Stimulated activated CD4-positive, alpha-beta T cell treated with anti-CD3 and anti-CD28 coated beads, Interleukin-4, amount 100 ng/mL, for 1 hour (primary cell): ENCODE measurements at regions not wholly inside any gene's neighbourhood (a gene's known extent, or its start where the extent isn't known, plus 50 kb on each side); places are given as distances from the start of the nearest gene placed in this dataset.
"Not testable (repeated sequence)": the region's sequence is repeated elsewhere in the genome, so short reads cannot be mapped to it uniquely, and the experiment has no call there.

ENCODE experiments used
- DNase-seq: peaks from one replicate; pipeline ENCODE4 v3.0.0-alpha.2; 2020

DNA sequence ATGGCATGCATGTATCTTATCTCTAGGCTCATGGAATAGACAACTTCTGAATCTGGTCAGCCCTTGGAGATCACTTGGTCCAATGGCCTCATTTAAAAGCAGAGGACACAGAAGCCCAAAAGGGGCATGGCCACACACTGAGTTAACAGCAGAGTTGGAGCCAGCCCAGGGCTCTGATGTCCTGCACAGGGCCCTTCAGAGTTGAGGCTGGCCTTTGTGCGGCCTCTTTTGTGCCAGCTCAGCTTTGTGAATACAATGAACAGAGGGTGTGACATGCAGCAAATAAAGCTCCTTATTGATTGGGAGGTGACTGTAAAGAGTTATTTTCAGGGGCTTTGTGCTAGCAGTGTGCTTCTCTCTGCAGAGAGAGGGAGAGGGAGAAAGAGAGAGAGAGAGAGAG, 150.1 kb upstream of the STK32A start:
- DNase-seq: no peak

DNA sequence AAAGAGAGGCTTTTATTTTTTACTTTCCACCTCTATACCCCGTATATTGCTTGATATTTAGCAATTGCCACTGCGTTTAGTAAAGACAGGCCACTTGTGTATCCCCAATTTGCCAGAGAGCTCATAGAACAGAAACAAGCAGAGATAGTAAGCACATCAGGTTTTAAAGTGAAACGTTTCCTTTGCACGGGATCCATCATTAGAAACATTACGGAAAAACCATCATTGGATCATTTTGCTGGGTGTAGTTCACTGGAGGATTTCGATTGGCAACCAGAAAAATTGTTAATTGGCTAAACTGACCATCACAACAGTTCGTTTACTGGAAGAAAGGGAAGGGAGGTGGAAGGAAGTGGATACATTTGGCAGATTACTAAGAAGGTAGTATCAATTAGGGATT, 149.4 kb upstream of the STK32A start:
- no peak for DNase-seq

DNA sequence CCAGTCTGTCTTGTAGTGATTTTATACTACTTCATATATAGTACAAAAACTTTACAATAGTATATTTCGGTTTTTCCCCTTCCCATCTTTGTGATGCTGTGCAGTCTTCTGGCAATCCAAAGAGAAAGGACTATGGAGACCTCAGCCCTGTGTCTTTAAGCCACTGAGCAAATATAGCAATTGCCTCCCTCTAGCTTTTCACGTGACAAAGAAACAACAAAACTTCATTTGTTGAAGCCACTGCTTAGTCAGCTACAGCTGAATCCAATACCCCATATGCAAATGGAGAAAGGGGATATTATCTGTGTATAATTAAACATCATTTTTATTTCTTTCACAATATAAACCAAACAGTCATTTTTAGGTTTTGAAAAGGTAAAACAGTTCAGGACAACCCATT, 142.8 kb upstream of the STK32A start:
- no peak for DNase-seq

DNA sequence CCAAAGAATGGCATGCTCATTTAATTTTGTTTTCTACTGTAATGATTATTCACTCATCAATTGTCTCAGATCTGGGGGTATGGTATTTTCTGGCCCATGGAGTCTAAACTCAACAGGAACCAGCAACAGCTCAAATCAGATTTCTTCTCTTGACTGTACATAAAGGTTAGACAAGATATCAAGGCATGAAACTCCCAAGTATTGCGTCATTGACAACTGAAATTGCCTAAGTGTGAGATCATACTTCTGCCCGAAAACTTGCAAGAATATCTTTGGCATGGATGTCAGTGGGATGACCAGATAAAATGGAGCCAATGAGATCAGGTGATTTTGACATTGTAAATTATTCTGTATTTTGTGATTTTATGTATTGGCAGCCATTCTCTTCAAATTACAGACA, 141.7 kb upstream of the STK32A start:
- no peak for DNase-seq

DNA sequence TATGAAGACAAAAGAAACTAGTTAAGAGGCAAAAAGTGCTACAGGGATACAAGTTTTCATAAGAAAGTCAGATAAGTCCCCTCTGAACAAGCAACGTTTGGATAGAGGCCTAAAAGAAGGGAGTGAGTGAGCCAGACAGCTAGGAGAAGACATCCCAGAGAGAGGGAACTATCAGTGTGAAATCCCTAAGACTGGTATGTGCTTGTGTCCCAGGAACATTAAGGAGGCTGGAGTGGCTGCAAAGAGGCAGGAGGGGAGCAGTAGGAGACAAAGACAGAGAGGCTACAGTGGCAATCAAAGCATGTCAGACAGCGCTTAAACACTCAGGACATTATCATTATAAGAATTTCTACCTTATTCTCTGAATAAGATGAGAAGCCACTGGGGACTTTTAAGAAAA, 139.1 kb upstream of the STK32A start:
- DNase-seq: no peak

DNA sequence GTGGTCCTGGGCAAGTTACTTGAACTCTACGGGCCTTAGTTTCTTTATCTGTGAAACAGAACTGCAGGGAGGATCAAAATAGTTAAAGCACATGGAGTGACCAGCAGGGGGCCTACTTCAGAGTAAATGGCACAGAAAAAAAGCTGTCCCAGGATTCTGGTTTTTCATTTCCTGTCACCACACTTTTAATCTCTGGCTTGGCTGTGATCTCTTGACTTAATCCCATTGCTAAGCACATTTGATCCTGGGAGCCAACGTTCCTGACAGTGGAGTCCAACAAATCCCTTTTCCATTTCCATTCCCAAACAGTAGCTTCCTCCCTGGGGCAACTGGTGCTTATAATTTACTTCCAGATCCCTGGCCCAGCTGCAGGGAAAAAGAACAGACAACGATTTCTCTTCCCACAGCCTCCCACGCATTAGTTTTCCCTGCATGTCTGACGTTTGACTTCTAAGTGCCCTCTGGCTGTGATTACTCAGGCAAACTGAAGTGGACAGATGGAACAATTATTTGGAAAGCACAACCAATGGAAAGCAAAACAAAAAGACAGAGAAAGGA, 136.5 kb upstream of the STK32A start:
- DNase-seq: no peak

DNA sequence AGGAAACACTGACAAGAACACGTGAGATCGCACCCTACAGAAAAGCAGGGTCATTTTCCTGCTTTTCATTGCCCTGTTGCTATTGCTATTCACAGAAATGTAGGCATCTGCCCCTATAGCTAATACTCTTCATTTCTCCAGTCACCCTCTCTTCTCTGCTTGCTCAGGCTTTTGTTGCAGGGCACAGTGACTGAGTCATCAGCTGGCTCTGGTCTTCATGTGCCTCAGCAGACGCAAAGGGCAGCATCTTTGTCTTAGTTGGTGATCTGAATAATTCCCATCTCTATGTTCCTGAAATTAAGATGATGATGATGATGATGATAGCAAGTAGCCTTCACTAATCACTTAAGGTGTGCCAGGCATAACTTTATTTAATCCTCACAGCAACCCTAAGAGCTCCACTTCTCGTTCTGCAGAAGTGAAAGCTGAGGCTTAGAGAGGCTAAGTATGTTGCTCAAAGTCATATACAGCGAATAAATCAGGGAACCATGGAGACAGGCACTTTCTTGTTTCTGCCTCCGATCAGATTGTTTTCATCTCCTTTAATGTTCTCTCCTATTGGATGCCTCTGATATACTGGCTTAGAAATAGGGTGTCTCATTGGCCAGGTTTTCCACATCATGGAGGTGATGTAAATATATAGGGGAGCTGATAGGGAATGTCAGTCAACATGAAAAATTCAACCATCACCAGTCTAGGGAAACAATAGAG, 133.0 kb upstream of the STK32A start:
- DNase-seq: no peak

DNA sequence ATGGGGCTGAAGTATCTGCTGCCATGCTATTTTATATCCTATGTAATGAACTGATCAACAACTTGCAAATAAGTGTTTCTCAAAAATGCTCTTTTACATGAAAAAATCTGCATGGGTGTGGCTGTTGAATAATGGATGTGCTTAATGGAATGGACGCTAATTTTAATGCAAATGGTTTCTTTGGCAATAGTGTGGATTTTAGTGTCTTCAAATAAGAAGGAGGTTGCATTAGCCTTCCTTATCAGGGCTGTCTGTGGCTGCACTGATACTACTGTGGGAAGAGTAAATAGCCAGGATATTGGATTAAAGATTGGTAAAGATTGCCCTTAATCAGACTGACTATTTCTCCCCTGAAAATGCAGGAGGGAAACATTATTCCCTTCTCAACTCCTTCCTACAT, 121.9 kb upstream of the STK32A start:
- DNase-seq: no peak

DNA sequence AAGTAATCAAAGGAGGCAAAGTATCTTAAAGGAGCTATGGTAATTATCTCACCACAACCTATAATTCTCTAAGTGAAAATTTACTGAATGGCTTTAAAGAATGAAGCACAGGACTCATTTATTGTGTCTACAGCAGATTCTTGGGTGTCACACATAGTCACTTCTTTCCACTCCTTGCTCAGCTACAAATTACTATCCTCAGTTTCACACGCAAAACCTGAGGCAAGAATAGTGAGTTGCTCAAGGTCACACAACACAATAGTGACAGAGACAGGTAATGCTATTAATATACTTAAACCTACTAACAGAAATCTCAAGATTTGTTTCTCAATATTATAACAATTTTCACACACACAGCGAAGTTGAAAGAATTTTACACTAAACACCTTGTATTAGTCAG, 120.9 kb upstream of the STK32A start:
- DNase-seq: no peak

DNA sequence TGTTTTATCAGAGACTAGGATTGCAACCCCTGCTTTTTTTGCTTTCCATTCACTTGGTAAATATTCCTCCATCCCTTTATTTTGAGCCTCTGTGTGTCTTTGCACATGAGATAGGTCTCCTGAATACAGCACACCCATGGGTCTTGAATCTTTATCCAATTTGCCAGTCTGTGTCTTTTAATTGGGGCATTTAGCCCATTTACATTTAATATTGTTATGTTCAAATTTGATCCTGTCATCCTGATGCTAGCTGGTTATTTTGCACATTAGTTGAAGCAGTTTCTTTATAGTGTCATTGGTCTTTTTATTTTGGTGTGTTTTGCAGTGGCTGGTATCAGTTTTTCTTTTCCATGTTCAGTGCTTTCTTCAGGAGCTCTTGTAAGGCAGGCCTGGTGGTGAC, 95.1 kb upstream of the STK32A start:
- not testable (repeated sequence) for DNase-seq

DNA sequence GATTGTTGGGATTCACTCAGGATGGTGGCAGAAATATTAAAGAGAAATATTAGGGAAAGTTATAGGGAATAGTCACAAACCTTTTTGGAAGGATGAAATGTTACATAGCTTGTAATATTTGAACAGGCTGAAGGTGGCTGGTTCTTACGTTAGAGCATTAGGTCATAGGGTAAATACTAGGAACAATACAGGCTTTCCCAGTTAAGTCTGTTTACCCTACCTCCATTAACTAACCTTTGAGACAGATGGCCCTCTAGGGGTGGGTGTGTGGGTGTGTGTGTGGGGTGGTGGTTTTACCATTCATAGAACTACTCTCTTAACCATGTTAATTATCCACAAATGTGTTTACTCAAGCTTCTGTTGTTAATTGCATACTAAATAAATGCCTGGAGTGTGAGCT, 94.3 kb upstream of the STK32A start:
- DNase-seq: no peak

DNA sequence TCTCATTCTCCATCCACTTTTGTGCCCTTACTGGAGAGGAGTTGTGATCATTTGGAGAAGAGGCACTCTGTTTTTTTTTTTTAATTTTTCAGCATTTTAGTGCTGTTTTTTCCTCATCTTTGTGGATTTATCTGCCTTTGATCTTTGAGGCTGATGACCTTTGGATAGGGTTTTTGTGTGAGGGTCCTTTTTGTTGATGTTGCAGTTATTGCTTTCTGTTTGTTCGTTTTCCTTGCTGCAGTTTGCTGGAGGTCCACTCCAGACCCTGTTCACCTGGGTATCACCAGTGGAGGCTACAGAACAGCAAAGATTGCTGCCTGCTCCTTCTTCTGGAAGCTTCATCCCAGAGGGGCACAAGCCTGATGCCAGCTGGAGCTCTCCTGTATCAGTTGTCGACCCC, 93.2 kb upstream of the STK32A start:
- not testable (repeated sequence) for DNase-seq

DNA sequence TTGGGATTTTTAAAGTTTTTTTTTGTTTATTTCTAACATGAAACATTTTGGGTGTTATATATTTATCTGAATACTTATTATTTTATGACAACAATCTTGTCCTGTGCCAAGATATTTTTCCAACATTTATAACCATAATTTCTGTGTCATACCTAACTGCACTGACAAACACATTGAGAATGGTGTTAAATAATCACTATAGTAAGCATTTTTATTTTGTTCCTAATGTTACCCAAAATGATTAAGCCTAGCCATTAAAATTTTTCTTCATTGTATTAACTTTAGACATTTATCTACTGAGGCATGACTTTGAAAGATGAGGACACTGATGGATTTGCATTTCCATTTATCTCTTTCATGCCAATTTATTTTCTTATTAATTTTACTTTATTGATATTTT, 91.6 kb upstream of the STK32A start:
- no peak for DNase-seq

DNA sequence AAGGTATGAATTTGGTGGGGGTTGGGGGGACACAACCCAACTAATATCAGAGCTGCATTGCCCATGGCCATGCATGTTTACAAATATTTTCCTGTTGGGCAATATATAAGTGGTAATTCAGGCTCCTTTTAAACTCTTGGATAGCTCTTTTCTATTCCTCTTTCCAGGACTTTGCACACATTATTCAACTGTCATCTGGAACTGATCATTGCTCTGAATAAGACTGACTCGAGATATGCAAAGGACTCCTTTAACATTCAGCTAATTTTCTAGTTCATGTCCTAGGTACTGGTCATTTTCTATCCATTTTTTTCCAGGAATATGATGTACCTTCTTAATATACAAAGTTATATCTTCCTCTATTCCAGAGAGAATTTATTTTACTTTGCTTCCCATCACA, 89.5 kb upstream of the STK32A start:
- no peak for DNase-seq

DNA sequence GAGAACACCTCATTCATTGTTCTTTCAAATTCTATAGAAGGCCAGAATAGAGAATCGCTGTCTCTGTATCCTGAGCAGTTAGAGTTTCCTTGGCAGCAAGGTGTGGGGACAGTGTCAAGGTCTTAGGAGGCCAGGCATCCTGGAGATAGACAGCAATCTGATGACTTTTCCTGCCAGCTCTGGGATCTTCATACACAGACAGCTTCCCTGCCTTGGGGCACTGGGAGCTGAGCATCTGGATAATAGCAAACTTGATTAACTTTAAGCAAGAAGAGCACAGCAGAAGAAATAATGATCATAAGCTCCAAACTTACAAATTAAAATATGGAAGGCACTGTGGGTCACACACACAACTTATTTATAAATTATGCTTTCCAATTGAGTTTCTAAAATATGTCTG, 86.1 kb upstream of the STK32A start:
- DNase-seq: no peak

DNA sequence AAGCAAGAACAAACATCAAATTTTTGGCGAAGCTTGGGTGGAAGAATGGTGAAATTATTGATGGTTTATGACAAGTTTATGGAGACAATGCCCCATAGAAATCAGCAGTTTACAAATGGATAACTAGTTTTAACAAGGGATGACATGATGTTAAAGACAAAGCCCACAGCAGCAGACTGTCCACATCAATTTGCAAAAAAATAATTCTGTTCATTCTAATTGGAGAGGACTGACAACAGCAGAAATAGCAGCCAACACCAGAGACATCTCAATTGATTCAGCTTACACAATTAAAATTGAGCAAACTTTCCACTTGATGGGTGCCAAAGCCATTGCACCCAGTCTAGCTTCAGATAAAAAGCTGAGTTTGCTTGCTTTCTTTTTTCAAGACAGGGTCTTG, 82.7 kb upstream of the STK32A start:
- DNase-seq: no peak

DNA sequence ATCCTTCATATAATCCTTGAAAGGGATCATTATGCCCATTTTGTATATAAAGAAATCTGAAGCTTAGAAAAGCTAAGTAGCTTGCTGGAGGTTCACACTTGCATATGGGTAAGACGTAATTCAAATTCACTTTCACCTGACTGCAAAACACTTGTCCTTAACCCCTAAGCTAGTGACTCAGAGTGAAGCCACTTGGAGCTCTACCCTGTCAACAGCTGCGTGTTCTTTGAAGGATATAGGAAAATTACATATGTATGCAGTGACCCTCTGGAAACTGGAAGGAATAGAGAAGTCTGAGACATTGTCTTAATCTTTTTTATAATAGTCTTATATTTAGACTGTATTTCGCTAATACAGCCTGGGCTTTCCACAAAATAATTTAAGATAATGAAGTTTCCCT, 80.0 kb upstream of the STK32A start:
- DNase-seq: no peak

DNA sequence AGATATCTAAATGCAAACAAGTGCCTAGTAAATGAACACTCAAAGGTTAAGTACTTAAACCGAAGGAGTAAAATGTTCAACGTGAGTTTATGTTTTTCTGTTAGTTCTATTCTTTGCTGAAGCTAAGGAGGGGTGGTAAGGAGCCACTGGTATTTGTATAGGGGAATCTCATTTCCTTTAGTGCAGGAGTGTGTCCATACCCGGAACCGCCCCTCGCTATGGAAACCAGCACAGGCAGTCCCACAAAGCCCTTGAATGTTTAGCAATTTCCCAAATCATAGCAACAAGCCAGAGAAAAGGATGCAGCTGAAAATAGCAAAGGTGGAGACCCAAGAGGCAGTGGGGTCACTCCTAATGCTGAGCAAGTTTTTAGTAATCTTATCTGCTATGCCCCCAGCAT, 78.8 kb upstream of the STK32A start:
- no peak for DNase-seq

DNA sequence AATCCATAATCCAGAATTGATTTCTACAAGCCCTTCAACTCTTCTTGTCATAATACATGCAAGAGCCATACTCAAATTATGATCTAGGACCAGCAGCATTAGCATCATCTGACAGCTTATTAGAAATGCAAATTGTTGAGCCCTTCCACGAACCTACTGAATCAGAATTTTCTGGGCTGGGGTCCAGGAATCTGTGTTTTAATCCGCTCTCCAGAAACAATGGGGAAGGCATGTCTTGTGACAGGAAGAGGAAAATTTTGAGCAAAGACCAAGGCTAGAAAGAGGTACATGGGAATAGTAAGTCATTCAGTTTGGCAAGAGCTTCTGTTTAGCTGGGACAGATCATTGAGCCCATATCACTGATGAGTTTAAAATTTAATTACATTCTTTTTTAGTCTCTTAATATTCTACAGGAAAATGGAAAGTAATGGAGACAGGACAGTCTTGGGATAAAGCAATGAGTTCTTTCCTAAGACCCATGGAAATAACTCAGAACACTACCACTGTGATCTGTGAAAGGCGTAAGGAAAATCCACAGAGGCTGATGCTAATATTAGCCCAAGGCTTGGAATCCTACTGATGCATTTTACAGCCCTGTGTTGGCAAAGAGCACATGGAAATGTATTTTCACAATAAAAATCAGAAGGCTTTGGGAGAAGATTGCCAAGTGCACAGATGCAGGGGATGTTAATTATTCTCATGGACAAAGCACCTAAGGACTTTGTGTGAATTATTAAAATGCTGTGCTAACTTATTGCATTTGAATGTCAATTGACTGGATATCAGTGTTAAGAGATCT, 73.7 kb upstream of the STK32A start:
- DNase-seq: no peak

DNA sequence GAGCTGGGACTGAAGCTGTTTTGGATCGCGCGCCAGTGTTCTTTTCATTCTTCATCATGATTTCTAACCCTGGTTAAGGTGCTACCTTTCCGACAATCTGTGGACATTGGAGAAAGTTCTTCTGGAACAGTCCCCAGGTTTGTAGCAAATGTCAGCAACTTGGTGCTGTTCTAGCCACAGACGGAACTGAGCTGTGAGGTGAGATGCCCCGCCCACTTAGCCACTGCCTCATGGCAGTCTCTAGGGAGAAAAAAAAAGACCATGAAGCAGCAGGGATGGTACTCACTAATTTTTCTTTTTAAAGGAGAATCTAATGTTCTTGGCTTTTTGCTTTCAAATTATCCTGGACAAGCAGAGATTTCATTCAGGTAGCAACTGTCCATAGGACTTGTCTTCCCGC, 72.1 kb upstream of the STK32A start:
- no peak for DNase-seq

DNA sequence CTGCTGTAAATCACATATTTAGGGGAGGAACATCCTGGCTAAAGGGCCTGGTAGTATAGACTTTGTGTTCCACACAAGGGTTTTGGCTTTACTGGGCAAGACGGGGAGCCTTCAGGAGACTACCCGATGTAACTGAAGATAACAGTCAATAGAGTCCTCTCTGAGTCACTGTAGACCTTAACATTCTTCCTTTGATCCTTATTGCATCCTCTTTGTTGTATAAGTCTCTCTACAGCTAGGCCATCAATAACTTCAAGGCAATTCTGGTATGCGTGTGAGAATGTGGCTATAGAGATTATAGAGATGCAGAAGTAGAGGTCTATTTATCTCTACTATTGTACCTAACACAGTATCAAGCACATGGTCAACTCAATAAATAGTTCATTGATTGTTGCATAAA, 67.3 kb upstream of the STK32A start:
- no peak for DNase-seq

DNA sequence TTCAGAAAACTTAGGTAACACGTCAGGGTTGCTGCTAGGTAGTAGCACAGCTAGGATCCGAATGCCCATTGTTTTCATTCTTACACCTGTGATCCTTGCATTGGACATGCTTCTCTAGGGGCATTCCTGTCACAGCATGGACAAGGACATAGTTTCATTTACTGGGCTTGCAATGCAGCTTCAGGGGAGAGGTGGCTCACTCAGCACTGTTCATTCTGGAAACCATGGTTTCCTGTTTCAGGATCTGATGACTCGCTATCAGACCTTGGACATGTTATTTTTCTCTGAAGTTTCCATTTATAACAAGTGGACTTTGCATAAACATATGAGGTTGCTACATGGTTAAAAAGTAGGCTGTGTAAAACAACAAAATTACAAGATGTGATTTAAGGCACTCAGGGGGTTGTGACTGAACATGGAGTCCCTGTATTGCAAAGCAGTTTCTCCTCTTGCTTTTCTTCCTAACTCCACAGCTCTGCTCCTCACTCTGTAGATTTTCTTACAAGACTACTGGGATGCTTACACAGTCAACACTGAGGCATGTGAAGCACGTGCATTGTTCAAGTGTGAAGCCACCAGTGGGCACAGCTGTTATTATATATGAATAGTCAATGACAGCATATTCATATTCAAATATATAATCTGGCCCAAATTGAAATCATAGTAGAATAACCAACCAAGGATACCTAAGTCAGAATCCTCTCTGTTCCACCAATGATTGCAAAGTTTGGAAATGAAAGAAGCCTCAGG, 66.1 kb upstream of the STK32A start:
- no peak for DNase-seq

DNA sequence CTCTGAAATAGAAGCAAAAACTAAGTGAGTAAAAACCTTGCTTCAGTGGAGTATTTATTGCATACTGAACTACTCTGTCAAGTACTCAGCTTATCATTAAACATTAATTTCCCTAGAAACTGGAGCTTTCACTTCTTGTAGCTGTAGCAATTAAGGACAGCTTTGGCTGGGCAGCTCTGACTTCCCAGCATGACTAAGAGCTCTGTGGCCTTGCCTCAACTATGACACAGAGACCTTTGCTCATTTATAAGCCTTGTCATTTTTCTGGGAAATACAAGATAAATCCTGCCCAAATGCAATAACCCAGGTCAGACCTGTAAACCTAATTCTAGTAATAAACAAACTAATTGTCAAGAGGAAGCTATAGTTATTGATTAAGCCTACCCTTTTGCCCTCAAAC, 65.4 kb upstream of the STK32A start:
- no peak for DNase-seq

DNA sequence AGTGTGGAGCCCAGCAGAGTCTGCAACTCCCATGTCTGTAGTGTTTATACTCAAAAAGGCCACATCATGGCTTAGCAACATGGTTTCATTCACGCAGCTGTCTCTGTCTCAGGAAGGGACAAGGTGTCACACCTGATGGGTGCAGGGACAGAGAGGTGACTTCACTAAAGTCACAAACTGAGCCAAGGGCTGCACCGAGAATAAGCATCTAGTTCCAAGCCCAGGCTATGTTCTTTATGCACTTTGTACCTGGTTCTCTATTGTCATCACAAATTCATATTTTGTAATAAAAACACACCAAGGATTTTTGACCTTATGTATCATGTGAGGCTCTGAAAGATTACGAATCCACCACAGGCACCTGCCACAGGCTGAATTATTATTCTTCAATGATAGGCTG, 64.9 kb upstream of the STK32A start:
- no peak for DNase-seq
